K562 (cell line): ENCODE measurements at regions not wholly inside any gene's neighbourhood (a gene's known extent, or its start where the extent isn't known, plus 50 kb on each side); places are given as distances from the start of the nearest gene placed in this dataset.

ENCODE experiments used
- CREB3 ChIP-seq: fragments of 450-650 bp; conservative IDR thresholded peaks from 2 replicates; pipeline ENCODE4 v1.6.1; 2016; ENCODE audit warnings: missing genetic modification characterization, low read depth, mild to moderate bottlenecking, missing compliant biosample characterization, moderate library complexity
- IRF1 ChIP-seq: sonication (generic); formaldehyde crosslinking; IDR thresholded peaks from 2 replicates; pipeline ENCODE4 v1.8.0; 2022; ENCODE audit warnings: missing genetic modification reagents, mild to moderate bottlenecking, borderline replicate concordance
- IRF9 ChIP-seq: fragments of 450-650 bp; IDR thresholded peaks from 2 replicates; pipeline ENCODE4 v1.6.1; 2016; ENCODE audit warnings: missing biosample characterization, missing genetic modification characterization
- NR0B1 ChIP-seq: fragments of 450-650 bp; IDR thresholded peaks from one replicate; pipeline ENCODE4 v1.6.1; 2018; ENCODE audit warnings: mild to moderate bottlenecking, moderate library complexity; ENCODE audit not compliant: partially characterized antibody
- NR1H2 ChIP-seq: sonication (generic); formaldehyde crosslinking; IDR thresholded peaks from 2 replicates; pipeline ENCODE4 v1.4.0; 2020; ENCODE audit warnings: mild to moderate bottlenecking, missing genetic modification reagents
- RBM22 ChIP-seq: fragments of 200-400 bp; formaldehyde crosslinking; IDR thresholded peaks from 2 replicates; pipeline ENCODE4 v1.6.1; 2018; ENCODE audit warnings: low read length, low read depth; ENCODE audit not compliant: poor library complexity, severe bottlenecking
- TFE3 ChIP-seq: fragments of 450-650 bp; formaldehyde crosslinking; IDR thresholded peaks from 2 replicates; pipeline ENCODE4 v1.4.0; 2020; ENCODE audit warnings: mild to moderate bottlenecking, mixed read lengths
- ZNF644 ChIP-seq: fragments of 200-800 bp; sonication (Bioruptor generic); IDR thresholded peaks from 2 replicates; pipeline ENCODE4 v1.6.1; 2016; ENCODE audit warnings: low read depth, missing genetic modification characterization, missing compliant biosample characterization
- ZNF707 ChIP-seq: fragments of 250-450 bp; sonication (Bioruptor Pico); conservative IDR thresholded peaks from 2 replicates; pipeline ENCODE4 v1.8.0; 2022; ENCODE audit warnings: inconsistent platforms, mild to moderate bottlenecking, moderate library complexity
- TF ChIP-seq, protein P1 (sequence below), 3 experiments: IDR thresholded peaks in 2 of 3; conservative IDR thresholded peaks in 1 of 3; 2 replicates each; pipeline ENCODE4 v1.5.1; 2011 to 2012; ENCODE audit warnings: low read length in 3 of 3, mild to moderate bottlenecking in 3 of 3, control low read depth in 2 of 3, improper control_type of control experiment in 1 of 3, inconsistent platforms in 1 of 3, low read depth in 1 of 3, mixed read lengths in 1 of 3, moderate library complexity in 1 of 3; ENCODE audit not compliant: insufficient read depth in 2 of 3

DNA sequence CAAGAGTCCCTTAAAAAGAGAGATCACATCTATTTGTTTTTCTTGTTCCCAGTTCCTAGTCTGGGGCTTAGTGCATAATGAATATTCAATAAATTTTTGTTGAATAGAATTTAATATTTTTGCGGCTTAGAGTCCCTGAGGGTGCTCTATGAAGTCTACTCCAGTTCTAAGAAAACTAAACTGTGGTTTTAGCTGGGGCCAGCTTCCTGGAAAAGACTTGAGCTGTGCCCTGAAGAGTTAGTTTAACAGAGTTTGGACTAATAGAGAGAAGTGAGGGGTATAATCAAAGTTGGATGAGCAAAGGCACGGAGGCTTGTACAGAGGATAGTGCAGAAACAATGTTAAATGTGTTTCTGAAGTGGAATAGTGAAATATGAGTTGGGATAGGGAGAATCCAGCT, 168.9 kb downstream of the FASLG start (continued):
- TF ChIP-seq, protein P1, sequence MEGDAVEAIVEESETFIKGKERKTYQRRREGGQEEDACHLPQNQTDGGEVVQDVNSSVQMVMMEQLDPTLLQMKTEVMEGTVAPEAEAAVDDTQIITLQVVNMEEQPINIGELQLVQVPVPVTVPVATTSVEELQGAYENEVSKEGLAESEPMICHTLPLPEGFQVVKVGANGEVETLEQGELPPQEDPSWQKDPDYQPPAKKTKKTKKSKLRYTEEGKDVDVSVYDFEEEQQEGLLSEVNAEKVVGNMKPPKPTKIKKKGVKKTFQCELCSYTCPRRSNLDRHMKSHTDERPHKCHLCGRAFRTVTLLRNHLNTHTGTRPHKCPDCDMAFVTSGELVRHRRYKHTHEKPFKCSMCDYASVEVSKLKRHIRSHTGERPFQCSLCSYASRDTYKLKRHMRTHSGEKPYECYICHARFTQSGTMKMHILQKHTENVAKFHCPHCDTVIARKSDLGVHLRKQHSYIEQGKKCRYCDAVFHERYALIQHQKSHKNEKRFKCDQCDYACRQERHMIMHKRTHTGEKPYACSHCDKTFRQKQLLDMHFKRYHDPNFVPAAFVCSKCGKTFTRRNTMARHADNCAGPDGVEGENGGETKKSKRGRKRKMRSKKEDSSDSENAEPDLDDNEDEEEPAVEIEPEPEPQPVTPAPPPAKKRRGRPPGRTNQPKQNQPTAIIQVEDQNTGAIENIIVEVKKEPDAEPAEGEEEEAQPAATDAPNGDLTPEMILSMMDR (IDR thresholded peaks at IDR 0.05 in 2 of 3, conservative IDR thresholded peaks at IDR 0.05 in 1 of 3; ENCODE audit: insufficient read depth in 2 of 3, low read depth in 1 of 3, low read length in 3 of 3) = no peak
- TF ChIP-seq IRF9 (no peak), ZNF644 (tag) (no peak), TFE3 (no peak), RBM22 (no peak), ZNF707 (no peak), NR0B1 (no peak), IRF1 (CRISPR knock-in tag) (no peak), CREB3 (tag) (no peak), NR1H2 (CRISPR knock-in tag) (no peak)
